HT1080 (cell line): ENCODE measurements at regions not wholly inside any gene's neighbourhood (a gene's known extent, or its start where the extent isn't known, plus 50 kb on each side); places are given as distances from the start of the nearest gene placed in this dataset.
"Not testable (repeated sequence)": the region's sequence is repeated elsewhere in the genome, so short reads cannot be mapped to it uniquely, and the experiment has no call there.

Experiments
- DNase-seq: peaks from one replicate; pipeline ENCODE4 v3.0.0-alpha.2; 2015; ENCODE audit warnings: low read depth

DNA sequence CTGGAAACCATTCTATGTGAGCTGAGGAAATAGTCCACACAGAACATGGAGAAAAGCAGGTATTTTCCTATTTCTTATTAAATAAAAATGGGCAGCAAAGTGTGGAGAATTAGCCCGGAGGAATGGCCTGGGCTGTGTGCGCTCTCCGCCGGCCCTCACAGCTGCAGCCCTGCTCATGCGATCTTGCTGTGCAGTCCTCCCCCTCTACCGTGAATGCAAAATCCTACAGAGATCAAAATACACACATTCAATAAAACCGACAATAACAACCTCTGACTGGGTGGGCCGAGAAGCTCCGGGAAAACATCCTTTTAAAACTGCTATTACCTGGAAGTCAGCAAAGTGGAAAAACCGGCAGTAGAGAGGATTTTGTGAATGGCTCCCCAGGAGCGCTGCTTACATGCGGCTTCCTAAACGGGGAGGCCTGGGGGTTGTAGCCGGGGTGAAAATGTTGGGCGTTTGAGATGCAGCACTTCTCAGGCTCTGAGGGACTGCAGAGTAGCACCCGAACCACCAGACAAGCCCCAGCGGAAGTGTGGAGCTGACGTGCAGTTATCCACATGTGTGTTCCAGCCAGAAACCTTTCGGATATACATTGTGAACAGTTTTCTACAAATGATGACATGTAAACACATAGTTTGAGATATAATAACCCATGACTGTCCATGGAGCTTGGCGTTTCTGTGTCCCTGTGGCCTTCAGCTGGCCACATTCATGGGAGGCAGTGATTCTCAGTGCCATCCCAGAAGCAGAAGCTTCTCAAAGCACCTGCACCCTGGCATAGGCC, 94.2 kb upstream of the ALKAL2 start:
- no peak for DNase-seq

DNA sequence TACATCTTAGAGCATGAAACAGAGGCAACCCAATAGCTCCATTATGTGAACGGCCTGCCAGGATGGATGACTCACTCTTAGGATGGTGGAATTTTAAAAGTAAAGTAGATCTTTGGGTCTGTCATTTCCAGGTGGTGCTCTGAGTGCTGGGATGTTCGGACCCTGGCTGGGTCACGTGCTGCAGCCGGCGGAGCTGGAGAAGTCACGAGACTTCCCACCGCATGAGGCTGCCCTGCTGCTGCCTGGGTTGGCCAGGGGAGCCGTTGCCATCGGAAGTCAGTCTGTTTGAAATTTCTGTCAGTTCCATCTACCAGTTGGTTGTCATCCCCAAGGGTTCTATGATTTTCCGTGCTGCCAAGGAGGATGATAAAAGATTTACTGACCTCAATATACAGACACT, 93.3 kb upstream of the ALKAL2 start:
- DNase-seq = peak; percentile 79

- no peak for DNase-seq
Measured at GRCh38 chr2:380772-381171, 92.9 kb upstream of the ALKAL2 start.

DNA sequence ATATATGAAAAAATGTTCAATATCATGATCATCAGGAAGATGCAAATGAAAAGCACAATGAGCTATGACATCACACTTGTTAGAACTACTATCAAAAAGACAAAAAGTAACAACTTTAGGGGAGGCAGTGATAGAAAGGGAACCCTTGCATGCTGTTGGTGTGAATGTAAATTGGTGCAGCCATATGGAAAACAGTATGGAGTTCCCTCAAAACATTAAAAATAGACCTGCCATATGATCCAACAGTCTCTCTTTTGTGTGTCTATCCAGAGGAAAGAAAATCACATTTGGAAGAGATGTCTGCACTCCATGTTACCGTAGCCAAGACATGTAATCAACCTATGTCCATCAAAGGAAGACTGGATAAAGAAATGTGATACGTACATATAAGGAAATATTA, 92.3 kb upstream of the ALKAL2 start:
- DNase-seq = no peak

DNA sequence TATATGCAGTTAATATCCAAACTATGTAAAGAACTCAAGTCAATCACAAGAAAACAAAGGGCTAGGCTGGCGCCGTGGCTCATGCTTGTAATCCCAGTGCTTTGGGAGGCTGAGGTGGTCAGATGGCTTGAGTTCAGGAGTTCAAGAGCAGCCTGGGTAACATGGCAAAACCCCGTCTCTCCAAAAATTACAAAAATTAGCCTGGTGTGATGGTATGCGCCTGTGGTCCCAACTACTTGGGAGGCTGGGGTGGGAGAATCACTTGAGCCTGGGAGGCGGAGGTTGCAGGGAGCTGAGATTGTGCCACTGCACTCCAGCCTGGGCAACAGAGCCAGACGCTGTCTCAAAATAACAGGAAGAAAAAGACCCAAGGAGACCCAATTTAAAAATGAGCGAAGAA, 91.9 kb upstream of the ALKAL2 start:
- DNase-seq = no peak

DNA sequence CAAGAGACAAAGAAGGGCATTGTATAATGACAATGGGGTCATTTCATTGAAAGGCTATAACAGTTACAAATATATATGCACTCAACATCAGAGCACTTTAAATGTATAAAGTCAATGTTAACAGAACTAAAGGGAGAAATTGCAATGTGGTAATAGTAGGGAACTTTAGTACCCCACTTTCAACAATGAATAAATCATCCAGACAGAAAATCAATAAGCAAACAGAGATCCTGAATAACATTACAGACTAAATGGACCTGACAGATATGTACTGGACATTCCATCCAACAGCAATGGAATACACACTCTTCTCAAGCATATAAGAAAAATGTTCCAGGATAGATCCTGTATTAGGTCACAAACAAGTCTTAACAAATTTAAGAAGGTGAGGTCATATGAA, 90.5 kb upstream of the ALKAL2 start:
- no peak for DNase-seq

GRCh38 chr2:377414-377813, 89.5 kb upstream of the ALKAL2 start:
- DNase-seq = no peak

GRCh38 chr2:375956-376307, 88.0 kb upstream of the ALKAL2 start:
- DNase-seq = no peak

GRCh38 chr2:375270-375955, 87.5 kb upstream of the ALKAL2 start:
- DNase-seq = no peak

DNA sequence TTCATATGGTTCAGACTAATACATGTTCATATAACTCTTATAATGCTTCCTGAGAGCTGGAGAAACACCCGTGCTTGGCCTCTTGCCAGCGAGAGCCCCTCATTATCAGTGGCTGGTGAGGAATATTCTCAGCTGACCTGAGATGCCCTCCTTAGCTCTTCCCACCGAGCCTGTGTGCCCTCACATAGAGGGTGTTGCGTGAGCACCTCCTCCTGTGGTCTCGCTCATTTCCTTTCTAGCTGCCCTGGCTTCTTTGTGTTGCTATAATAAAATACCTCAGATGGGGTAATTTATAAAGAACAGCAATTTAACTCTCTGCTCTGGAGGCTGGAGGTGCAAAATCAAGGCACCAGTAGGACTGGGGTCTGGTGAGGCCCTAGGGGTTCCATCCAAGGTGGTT, 80.5 kb upstream of the ALKAL2 start:
- no peak for DNase-seq

- DNase-seq = peak; percentile 45
Measured at GRCh38 chr2:367246-367645, 79.4 kb upstream of the ALKAL2 start.

- no peak for DNase-seq
Measured at GRCh38 chr2:366706-367105, 78.8 kb upstream of the ALKAL2 start.

DNA sequence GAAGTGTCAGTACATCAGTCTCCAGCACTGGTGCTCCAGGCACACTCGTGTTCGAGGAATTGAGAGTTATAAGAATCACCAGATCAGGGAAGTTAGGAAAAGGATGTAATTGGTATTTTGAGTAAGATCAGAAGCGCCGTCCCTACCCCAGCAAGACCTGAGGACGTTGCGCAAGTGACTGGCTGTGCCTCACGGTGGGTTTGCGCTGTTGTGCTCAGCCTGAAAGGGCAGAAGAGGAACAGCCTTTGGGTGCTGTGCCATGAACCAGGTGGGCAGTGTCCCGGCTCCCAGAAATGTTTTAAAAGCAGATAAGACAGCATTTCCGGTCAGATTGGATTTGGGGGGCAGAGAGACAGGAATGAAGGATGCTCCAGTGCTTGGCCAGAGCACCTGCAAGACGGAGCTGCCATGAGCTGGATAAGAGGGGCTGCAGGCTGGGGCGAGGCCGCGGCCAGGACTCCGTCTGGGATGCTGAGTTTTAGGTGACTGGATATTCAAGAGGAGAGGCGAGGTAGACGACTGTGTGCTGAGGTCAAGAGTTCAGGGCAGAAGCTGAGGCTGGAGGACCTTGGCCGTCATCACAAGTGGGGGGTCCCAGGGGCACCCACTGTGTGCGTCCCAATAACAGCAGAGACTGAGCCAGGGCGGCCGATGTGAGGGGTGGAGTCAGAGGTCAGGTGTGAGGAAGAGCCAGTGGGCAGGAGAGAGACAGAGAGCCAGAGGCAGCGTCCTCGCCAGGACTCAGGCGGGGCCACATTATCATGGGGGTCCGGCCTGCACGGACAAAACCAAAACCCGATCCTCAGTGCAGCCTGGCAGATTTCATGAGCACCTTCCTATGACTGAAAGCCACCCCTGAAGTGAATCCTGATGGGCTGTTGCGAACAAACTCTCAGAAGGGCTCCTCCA, 77.7 kb upstream of the ALKAL2 start:
- no peak for DNase-seq

DNA sequence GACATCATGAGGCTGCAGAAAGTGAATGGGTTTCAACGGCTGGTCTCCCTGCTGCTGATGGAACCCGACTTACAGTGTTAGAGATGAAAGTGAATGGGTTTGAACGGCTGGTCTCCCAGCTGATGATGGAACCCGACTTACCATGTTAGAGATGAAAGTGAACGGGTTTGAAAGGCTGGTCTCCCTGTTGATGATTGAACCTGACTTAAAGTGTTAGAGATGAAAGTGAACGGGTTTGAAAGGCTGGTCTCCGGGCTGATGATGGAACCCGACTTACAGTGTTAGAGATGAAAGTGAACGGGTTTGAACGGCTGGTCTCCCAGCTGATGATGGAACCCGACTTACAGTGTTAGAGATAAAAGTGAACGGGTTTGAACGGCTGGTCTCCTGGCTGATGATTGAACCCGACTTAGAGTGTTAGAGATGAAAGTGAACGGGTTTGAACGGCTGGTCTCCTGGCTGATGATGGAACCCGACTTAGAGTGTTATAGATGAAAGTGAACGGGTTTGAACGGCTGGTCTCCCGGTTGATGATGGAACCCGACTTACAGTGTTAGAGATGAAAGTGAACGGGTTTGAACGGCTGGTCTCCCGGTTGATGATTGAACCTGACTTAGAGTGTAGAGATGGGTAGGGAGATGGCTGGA, 76.1 kb upstream of the ALKAL2 start:
- no peak for DNase-seq

- no peak for DNase-seq
Measured at GRCh38 chr2:362924-363323, 75.0 kb upstream of the ALKAL2 start.

- DNase-seq = no peak
Measured at GRCh38 chr2:360124-360523, 72.2 kb upstream of the ALKAL2 start.

DNA sequence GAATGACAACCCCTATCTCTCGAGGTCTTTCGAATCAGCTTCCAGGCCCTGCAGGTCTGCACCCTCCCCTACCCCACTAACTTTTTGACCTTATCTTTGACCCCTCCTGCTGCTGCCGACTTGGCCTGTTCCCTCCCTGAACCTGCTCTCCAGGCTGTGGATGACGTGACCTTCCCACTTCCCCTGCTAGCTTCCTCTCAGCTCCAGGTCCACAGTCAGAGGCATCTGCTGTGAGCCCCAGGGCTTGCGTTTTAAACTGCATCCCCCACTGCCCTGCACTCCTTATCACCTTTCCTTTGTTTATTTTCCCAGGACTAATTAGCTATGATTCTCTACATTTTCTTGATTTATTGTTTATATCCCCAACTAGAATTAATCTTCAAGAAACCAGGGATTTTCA, 71.2 kb upstream of the ALKAL2 start:
- DNase-seq = no peak

GRCh38 chr2:357811-358210, 69.9 kb upstream of the ALKAL2 start:
- DNase-seq = no peak

GRCh38 chr2:356304-356703, 68.4 kb upstream of the ALKAL2 start:
- DNase-seq = not testable (repeated sequence)

DNA sequence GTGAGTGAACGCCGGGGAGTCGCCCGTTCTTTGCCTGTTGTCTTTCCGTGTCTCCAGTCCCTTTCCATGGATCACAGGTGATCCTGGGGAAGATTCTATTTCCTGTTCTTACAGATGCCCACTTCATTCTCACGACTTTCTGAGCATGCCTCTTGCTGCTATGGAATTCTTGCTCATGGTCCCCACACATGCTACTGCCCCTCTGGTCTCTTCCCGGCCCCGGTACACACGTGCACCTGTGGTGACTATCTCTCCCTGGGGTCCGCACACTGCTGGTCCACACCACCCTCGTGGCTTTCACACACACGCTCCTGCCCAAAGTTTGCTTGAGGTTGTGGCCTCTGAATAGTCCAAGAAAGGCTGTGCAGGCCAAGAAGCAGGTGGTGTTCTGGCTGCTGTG, 67.9 kb upstream of the ALKAL2 start:
- DNase-seq = no peak

GRCh38 chr2:352696-353095, 64.8 kb upstream of the ALKAL2 start:
- DNase-seq = no peak

GRCh38 chr2:349390-349789, 61.5 kb upstream of the ALKAL2 start:
- peak; percentile 14 for DNase-seq
